ENCODE measurements at regions not wholly inside any gene's neighbourhood (a gene's known extent, or its start where the extent isn't known, plus 50 kb on each side); places are given as distances from the start of the nearest gene placed in this dataset.

DNA sequence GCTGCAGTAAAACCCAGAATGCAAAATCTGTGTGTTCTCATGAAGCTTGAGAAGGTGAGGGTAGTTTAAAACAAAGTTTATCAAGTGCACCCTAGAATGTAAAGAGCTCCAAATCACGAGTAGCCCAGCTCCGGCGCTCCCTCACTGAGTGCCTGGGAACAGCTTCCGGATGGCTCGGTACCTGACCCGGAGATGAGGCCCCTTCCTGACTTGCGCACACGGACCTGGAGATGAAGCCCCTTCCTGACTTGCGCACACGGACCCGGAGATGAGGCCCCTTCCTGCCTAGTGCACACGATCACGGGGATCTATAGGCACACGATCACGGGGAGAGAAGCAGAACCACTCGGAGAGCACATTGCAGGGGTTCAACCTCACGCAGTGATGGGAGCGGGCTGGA lies 322.1 kb upstream of the RNF32 start:
- Mint-ChIP-seq H3K4me1 (ENCODE audit: low read depth) (no peaks in the 10 kb centered on the region), H3K9me3 (peaks cover 18% of the 10 kb centered on the region), H3K27me3 (ENCODE audit: insufficient read depth) (peaks cover 2% of the 10 kb centered on the region), H3K4me3 (no peak overlapping the region), H3K27ac (no peak overlapping the region), H3K36me3 (ENCODE audit: low read depth) (no peaks in the 10 kb centered on the region)
- intact Hi-C loops (cut with micrococcal nuclease), result no loop called here
- no peak for DNase-seq (ENCODE audit: low spot score)

DNA sequence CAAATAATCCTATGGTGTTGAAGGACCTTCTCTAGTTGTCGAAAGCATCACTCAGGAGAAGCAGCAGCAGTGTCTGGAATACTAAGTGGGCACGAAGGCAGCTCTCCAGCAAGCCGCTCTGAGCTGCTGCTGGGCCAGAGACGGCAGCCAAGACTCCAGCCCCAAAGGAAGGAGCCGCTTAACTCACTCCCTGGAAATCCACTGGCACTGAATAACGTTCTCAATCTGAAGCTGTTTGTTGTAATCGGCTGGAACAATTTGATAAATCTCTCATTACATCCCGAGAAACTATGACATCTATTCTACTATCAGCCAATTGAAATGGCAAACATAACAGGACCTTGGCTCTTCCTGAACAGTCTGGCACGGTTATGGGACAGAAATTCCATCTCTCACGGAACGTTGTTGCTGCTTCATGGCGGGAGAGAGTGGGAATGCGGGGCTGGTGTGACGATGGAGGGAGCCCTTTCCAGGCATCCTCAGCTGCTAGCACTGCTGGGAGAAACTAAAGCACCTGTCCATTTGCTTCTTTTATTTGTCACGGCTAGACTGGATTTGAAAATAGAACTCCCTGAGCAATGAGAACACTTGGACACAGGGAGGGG lies 331.5 kb upstream of the RNF32 start:
- Mint-ChIP-seq H3K27me3 (ENCODE audit: insufficient read depth) (peaks cover 2% of the 10 kb centered on the region), H3K4me3 (no peak overlapping the region), H3K4me1 (ENCODE audit: low read depth) (no peaks in the 10 kb centered on the region), H3K27ac (no peak overlapping the region), H3K9me3 (no peaks in the 10 kb centered on the region), H3K36me3 (ENCODE audit: low read depth) (no peaks in the 10 kb centered on the region)
- intact Hi-C loops (cut with micrococcal nuclease), result no loop called here
- no peak for DNase-seq (ENCODE audit: low spot score)

DNA sequence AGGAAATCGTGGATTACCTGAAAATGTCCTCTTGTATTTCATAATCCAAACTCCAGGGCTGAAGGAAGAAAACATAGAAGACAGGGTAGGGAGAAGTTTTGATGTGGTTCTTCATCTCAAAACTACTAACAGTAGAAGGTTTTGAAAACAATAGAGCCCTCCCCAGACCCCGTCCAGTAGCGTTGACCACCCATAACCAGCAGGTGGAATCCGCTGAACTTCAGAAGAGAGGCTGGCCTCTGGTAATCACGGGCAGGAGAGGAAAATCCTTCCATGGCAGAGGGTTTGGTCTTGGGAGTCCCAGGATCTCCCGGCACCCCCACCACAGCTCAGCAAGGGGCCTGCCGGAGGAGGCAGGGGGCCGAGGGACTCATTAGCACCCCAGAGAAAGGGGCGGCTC lies 333.4 kb upstream of the RNF32 start:
- Mint-ChIP-seq H3K27me3 (ENCODE audit: insufficient read depth) (peaks cover 2% of the 10 kb centered on the region), H3K4me1 (ENCODE audit: low read depth) (no peaks in the 10 kb centered on the region), H3K36me3 (ENCODE audit: low read depth) (no peaks in the 10 kb centered on the region), H3K9me3 (no peaks in the 10 kb centered on the region), H3K4me3 (no peak overlapping the region), H3K27ac (no peak overlapping the region)
- no peak for DNase-seq (ENCODE audit: low spot score)
- intact Hi-C loops (cut with micrococcal nuclease), result no loop called here

DNA sequence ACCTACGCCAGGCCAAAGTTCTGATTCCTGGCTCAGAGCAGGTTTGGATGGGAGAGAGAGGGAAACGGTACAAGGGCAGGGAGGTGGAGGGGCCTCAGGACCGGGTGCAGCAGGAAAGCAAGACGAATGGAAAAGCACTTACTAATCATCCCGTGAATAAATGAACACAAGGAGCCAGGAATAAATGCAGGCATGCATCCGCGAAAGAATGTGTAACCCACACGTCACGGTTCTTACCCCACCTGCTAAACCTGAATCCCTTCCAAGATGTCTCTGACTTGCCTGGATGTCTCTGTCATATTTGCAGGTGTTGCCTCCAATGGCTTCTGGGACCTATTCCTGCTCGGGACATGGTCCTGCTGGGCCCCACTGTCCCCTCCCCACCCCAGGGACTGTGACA lies 335.2 kb upstream of the RNF32 start:
- H3K4me1 Mint-ChIP-seq (ENCODE audit: low read depth), result no peaks in the 10 kb centered on the region
- peaks cover 2% of the 10 kb centered on the region for H3K27me3 Mint-ChIP-seq (ENCODE audit: insufficient read depth)
- intact Hi-C loops (cut with micrococcal nuclease), result no loop called here
- no peak overlapping the region for H3K27ac Mint-ChIP-seq
- DNase-seq (ENCODE audit: low spot score), result no peak
- H3K4me3 Mint-ChIP-seq, result no peak overlapping the region
- no peaks in the 10 kb centered on the region for H3K36me3 Mint-ChIP-seq (ENCODE audit: low read depth)
- H3K9me3 Mint-ChIP-seq, result no peaks in the 10 kb centered on the region

- Mint-ChIP-seq H3K4me3 (no peak overlapping the region), H3K4me1 (ENCODE audit: low read depth) (no peaks in the 10 kb centered on the region), H3K36me3 (ENCODE audit: low read depth) (no peaks in the 10 kb centered on the region), H3K9me3 (peaks cover 8% of the 10 kb centered on the region), H3K27ac (no peak overlapping the region), H3K27me3 (ENCODE audit: insufficient read depth) (peaks cover 2% of the 10 kb centered on the region)
- DNase-seq (ENCODE audit: low spot score), result no peak
- intact Hi-C loops (cut with micrococcal nuclease), result no loop called here
Observed at GRCh38 chr7:156282816-156283215, 357.8 kb upstream of the RNF32 start.

DNA sequence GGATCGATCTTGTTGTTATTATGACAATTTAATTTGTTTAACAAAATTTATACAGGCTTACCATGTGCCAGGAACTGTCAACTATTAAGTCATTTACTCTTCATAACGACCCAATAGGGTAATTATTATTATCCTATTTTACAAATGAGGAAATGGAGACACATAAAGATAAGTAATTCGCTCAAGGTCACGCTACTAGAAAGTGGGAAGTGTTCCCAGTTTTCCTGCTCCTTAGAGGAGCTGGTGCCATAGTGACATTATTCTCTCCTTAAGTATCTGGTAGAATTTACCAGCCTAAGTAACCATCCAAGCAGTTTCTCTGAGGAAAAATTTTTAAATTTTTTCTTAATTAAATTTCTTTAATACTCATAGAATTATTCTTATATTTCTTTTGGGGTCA lies 360.9 kb upstream of the RNF32 start:
- H3K9me3 Mint-ChIP-seq, result peaks cover 8% of the 10 kb centered on the region
- H3K27ac Mint-ChIP-seq, result no peak overlapping the region
- no peak overlapping the region for H3K4me3 Mint-ChIP-seq
- H3K27me3 Mint-ChIP-seq (ENCODE audit: insufficient read depth), result peaks cover 2% of the 10 kb centered on the region
- no peaks in the 10 kb centered on the region for H3K4me1 Mint-ChIP-seq (ENCODE audit: low read depth)
- DNase-seq (ENCODE audit: low spot score), result no peak
- intact Hi-C loops (cut with micrococcal nuclease), result no loop called here
- H3K36me3 Mint-ChIP-seq (ENCODE audit: low read depth), result no peaks in the 10 kb centered on the region

- Mint-ChIP-seq H3K36me3 (ENCODE audit: low read depth) (no peaks in the 10 kb centered on the region), H3K4me3 (no peak overlapping the region), H3K27ac (no peak overlapping the region), H3K27me3 (ENCODE audit: insufficient read depth) (no peaks in the 10 kb centered on the region), H3K9me3 (no peaks in the 10 kb centered on the region), H3K4me1 (ENCODE audit: low read depth) (no peaks in the 10 kb centered on the region)
- intact Hi-C loops (cut with micrococcal nuclease), result no loop called here
- DNase-seq (ENCODE audit: low spot score), result no peak
Observed at GRCh38 chr7:156275292-156275691, 365.3 kb upstream of the RNF32 start.

DNA sequence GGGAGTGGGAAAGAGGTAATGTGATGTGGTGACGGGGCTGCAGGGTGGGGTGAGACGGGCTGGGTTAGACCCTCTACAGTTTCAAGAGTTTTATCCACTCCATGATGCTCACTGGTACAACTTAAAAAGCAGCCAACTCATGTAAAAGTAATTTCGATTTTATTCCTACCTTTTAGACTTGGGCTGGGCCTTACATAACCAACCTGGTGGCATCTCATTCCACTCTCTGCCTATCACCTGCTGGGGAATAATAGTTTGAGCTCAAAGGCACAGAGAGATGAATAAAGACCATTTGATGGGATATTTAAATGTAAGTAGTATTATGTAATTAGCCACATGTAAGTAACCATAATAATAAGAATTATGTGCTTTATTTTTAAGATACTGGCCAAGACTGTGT lies 366.0 kb upstream of the RNF32 start:
- no peaks in the 10 kb centered on the region for H3K9me3 Mint-ChIP-seq

GRCh38 chr7:156261581-156261980 lies 379.0 kb upstream of the RNF32 start:
- Mint-ChIP-seq H3K27ac (no peak overlapping the region), H3K9me3 (no peaks in the 10 kb centered on the region), H3K4me1 (ENCODE audit: low read depth) (no peaks in the 10 kb centered on the region), H3K27me3 (ENCODE audit: insufficient read depth) (peaks cover 1% of the 10 kb centered on the region), H3K36me3 (ENCODE audit: low read depth) (no peaks in the 10 kb centered on the region), H3K4me3 (no peak overlapping the region)
- intact Hi-C loops (cut with micrococcal nuclease), result no loop called here
- no peak for DNase-seq (ENCODE audit: low spot score)

More for the DNA sequence above, 366.0 kb upstream of the RNF32 start:
- DNase-seq (ENCODE audit: low spot score), result no peak
- H3K27ac Mint-ChIP-seq, result no peak overlapping the region
- H3K4me3 Mint-ChIP-seq, result no peak overlapping the region
- intact Hi-C loops (cut with micrococcal nuclease), result no loop called here
- H3K36me3 Mint-ChIP-seq (ENCODE audit: low read depth), result no peaks in the 10 kb centered on the region
- H3K27me3 Mint-ChIP-seq (ENCODE audit: insufficient read depth), result no peaks in the 10 kb centered on the region
- no peaks in the 10 kb centered on the region for H3K4me1 Mint-ChIP-seq (ENCODE audit: low read depth)

GRCh38 chr7:156257904-156258303 lies 382.7 kb upstream of the RNF32 start:
- Mint-ChIP-seq H3K36me3 (ENCODE audit: low read depth) (no peaks in the 10 kb centered on the region), H3K27ac (no peak overlapping the region), H3K4me1 (ENCODE audit: low read depth) (no peaks in the 10 kb centered on the region), H3K9me3 (no peaks in the 10 kb centered on the region), H3K27me3 (ENCODE audit: insufficient read depth) (peaks cover 3% of the 10 kb centered on the region), H3K4me3 (no peak overlapping the region)
- no peak for DNase-seq (ENCODE audit: low spot score)
- intact Hi-C loops (cut with micrococcal nuclease), result no loop called here

- Mint-ChIP-seq H3K4me1 (ENCODE audit: low read depth) (no peaks in the 10 kb centered on the region), H3K27ac (no peak overlapping the region), H3K27me3 (ENCODE audit: insufficient read depth) (peaks cover 2% of the 10 kb centered on the region), H3K36me3 (ENCODE audit: low read depth) (no peaks in the 10 kb centered on the region), H3K9me3 (no peaks in the 10 kb centered on the region), H3K4me3 (no peak overlapping the region)
- intact Hi-C loops (cut with micrococcal nuclease), result no loop called here
- no peak for DNase-seq (ENCODE audit: low spot score)
Observed at GRCh38 chr7:156255635-156256034, 384.9 kb upstream of the RNF32 start.

DNA sequence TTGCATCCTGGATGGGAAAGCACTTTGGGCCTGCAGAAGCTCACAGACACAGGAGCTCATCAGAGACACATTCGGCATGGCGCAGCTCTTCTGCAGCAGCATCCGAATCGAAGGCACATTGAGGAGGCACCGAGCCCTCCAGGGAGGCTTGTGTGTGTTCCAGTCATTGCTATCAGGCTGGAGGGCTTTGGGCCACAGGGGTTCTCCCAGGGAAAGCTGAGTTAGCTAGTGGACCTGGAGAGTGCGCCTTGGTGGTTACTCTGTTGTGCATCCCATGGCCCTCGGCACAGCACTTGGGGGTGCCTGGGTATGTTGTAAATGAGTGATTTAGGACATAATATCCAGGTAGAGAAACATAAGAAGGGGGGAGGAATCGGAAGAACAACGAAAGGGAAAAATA lies 388.7 kb upstream of the RNF32 start:
- H3K27me3 Mint-ChIP-seq (ENCODE audit: insufficient read depth), result peaks cover 4% of the 10 kb centered on the region
- DNase-seq (ENCODE audit: low spot score), result no peak
- intact Hi-C loops (cut with micrococcal nuclease), result no loop called here
- no peaks in the 10 kb centered on the region for H3K9me3 Mint-ChIP-seq
- H3K27ac Mint-ChIP-seq, result no peak overlapping the region
- H3K36me3 Mint-ChIP-seq (ENCODE audit: low read depth), result no peaks in the 10 kb centered on the region
- no peak overlapping the region for H3K4me3 Mint-ChIP-seq
- H3K4me1 Mint-ChIP-seq (ENCODE audit: low read depth), result no peaks in the 10 kb centered on the region

DNA sequence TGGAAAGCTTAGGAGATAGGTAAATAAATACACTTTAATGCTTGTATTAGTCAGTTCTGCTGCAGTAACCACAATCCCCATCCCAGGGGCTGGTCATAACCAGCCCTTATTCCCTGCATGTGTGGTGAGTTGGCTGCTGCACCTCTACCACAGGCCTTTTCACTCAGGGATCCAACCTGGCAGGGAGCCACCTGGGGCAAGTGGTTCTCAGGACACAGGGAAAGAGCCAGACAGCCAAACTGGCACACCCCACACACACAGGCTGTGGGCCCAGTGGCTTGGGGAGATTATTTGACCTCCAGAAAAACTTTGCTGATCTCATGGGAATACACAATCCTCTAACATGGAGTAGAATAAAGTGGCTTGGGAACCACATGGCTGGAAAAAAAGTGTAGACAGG lies 400.0 kb upstream of the RNF32 start:
- H3K27me3 Mint-ChIP-seq (ENCODE audit: insufficient read depth), result peaks cover 3% of the 10 kb centered on the region

More for the DNA sequence above, 400.0 kb upstream of the RNF32 start:
- Mint-ChIP-seq H3K36me3 (ENCODE audit: low read depth) (no peaks in the 10 kb centered on the region), H3K4me3 (no peak overlapping the region), H3K27ac (no peak overlapping the region), H3K9me3 (no peaks in the 10 kb centered on the region), H3K4me1 (ENCODE audit: low read depth) (no peaks in the 10 kb centered on the region)
- intact Hi-C loops (cut with micrococcal nuclease), result no loop called here
- DNase-seq (ENCODE audit: low spot score), result no peak

All from activated T-helper 1 cell treated with anti-CD3 and anti-CD28 coated beads, Interleukin-12 subunit alpha, Interleukin-12 subunit beta, Interleukin-2, Interleukin-4 antibody, amounts not matched to agents 30 ng/mL and 10 ng/mL and 1 ng/mL, durations not matched to agents 14 hours and 24 hours and 36 hours (primary cell).